HFF-Myc (cell line): ENCODE measurements at regions not wholly inside any gene's neighbourhood (a gene's known extent, or its start where the extent isn't known, plus 50 kb on each side); places are given as distances from the start of the nearest gene placed in this dataset.
"Not testable (repeated sequence)": the region's sequence is repeated elsewhere in the genome, so short reads cannot be mapped to it uniquely, and the experiment has no call there.

Experiments used
- DNase-seq: peaks from one replicate; pipeline ENCODE4 v3.0.0-alpha.2; 2011; ENCODE audit warnings: low read depth; ENCODE audit errors: extremely low read depth
- H3K4me3 ChIP-seq: replicated peaks from 2 replicates; pipeline ENCODE4 v1.5.1; 2011; ENCODE audit warnings: low read depth, mild to moderate bottlenecking, control low read depth, low read length
- CTCF ChIP-seq: IDR thresholded peaks from 2 replicates; pipeline ENCODE4 v1.5.1; 2012; ENCODE audit warnings: mild to moderate bottlenecking, low read depth, low read length, control low read depth; ENCODE audit errors: missing control alignments

DNA sequence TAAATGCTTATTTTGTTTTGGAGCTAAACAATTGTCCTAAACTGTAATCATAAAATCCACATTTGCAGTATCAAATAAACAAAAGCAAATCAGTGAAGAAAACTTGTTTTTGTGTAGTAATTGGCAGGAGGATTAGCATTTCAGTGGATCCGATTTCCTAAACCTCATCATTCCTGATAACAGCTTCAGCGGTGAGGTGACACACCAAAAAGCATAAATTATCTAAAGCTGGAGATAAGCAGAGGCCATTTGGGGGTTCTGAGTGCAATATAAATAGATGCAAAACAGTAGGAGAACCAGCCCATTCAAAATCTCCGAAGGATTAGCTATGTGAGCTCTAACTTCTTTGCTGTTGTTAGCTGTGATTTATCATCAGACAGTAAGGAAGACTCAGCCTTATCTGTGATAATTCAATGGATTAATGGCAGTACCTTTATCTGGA, 235.8 kb downstream of the EPHA7 start:
- TF ChIP-seq CTCF, result no peak
- DNase-seq, result no peak
- no peak overlapping the region for H3K4me3 ChIP-seq

DNA sequence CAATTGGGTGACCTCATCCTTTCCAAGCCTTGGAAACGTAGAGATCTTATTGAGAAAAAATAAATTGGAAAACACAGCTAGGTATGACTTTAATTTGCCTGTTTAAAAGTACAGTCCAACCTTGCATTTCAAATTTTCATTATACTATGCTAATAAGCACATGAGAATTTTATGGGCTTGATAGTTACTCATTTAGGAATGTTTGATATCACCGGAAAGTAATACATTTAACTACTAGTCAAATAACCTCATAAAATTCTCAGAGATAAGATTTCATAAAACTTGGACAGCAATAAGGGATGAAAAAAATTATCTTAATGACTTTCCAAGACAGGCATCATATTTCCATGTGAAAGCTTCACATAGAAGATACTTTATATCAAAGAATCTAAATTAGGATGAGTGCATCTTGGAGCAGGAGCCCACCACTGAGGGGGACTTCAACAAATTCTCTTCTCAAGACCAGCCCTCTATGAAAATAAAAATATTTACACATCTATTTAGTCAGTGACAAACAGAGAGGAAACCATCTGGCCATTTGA, 236.3 kb downstream of the EPHA7 start:
- DNase-seq, result no peak
- H3K4me3 ChIP-seq, result no peak overlapping the region
- no peak for TF ChIP-seq CTCF

- no peak for DNase-seq
- H3K4me3 ChIP-seq, result no peak overlapping the region
- TF ChIP-seq CTCF, result no peak
Measured at GRCh38 chr6:93177918-93178317, 241.4 kb downstream of the EPHA7 start.

DNA sequence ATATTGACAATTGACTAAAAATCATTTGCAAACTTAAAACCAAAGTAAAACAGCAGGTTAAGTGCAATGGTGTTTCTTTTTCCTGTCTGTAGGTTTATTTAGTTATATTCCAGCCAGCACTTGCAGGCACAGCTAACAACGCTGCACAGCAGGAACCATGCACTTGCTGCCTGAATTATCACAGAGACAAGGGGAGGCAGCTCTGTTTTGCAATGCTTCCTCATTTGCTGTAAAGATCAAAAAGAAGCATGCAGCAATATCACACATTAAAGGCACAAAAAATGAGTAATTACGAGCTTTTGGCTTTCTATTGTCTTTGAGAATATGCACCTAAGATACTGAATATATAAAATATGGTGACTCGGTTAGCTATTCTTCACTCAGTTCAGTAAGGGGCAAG, 241.9 kb downstream of the EPHA7 start:
- H3K4me3 ChIP-seq, result no peak overlapping the region
- no peak for DNase-seq
- no peak for TF ChIP-seq CTCF

DNA sequence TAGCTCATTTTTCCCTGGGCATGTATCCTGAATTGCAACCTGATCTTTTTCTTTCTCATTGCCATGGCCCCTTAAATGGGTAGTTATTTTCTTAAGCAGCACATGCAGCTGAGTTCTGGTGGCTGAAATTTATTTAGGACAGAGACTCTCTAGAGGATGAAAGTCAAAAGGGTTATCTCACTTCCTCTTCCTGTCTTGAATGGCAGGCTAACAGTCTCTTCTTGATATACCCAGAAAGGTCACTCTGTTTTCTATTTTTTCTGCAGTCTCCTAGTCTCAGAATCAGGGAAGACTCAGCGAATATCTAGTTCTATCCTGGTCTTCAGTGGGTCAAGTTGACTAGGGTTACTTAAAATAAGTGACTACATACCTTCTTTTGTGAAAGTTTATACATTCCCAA, 243.3 kb downstream of the EPHA7 start:
- TF ChIP-seq CTCF, result no peak

DNA sequence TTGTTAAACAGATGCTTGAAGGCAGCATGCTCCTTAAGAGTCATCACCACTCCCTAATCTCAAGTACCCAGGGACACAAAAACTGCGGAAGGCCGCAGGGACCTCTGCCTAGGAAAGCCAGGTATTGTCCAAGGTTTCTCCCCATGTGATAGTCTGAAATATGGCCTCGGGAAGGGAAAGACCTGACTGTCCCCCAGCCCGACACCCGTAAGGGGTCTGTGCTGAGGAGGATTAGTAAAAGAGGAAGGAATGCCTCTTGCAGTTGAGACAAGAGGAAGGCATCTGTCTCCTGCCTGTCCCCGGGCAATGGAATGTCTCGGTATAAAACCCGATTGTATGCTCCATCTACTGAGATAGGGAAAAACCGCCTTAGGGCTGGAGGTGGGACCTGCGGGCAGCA, 245.8 kb downstream of the EPHA7 start:
- not testable (repeated sequence) for DNase-seq, H3K4me3 ChIP-seq

More for the DNA sequence above, 243.3 kb downstream of the EPHA7 start:
- DNase-seq, result no peak
- H3K4me3 ChIP-seq, result no peak overlapping the region

- no peak overlapping the region for H3K4me3 ChIP-seq
- TF ChIP-seq CTCF, result no peak
- DNase-seq, result no peak
Measured at GRCh38 chr6:93165850-93166430, 253.4 kb downstream of the EPHA7 start.
